Body of pancreas (tissue), 4 donors: ENCODE measurements at regions not wholly inside any gene's neighbourhood (a gene's known extent, or its start where the extent isn't known, plus 50 kb on each side); places are given as distances from the start of the nearest gene placed in this dataset. TPM values are rescaled to one million over a fixed set of nuclear protein-coding genes. Genes with fewer than 3 reads are reported as not detected.

Experiments used
- ATAC-seq: fragments of 150-250 bp; one replicate; pipeline ENCODE4 v1.9.1; 2016
- DNase-seq, 4 donors: peaks; one replicate each; pipeline ENCODE4 v3.0.0-alpha.2; 2019
- H3K27ac ChIP-seq, 4 donors: fragments of 200-600 bp; sonication (generic); 1 replicate in 3 of 4; 2 replicates in 1 of 4; pipeline versions ENCODE4 v1.5.1 to v1.6.1; 2016 to 2019; ENCODE audit warnings: mild to moderate bottlenecking in 1 of 4, mixed read lengths in 1 of 4, moderate library complexity in 1 of 4
- H3K27me3 ChIP-seq, 2 donors: fragments of 200-600 bp; sonication (generic); one replicate each; pipeline ENCODE4 v1.6.0; 2016; ENCODE audit warnings: mild to moderate bottlenecking in 1 of 2
- H3K36me3 ChIP-seq, 2 donors: fragments of 200-600 bp; sonication (generic); replicated peaks in 1 of 2; 2 replicates each; pipeline ENCODE4 v1.5.1; 2016; ENCODE audit warnings: low read depth in 2 of 2; ENCODE audit not compliant: insufficient read depth in 1 of 2
- H3K4me1 ChIP-seq: fragments of 200-600 bp; sonication (generic); one replicate; pipeline ENCODE4 v1.6.0; 2016
- H3K4me3 ChIP-seq, 2 donors: fragments of 200-600 bp; sonication (generic); 1 replicate in 1 of 2; 2 replicates in 1 of 2; pipeline ENCODE4 v1.5.1; 2016 to 2019
- H3K9me3 ChIP-seq, 3 donors: fragments of 200-600 bp; sonication (generic); 1 replicate in 2 of 3; 2 replicates in 1 of 3; pipeline ENCODE4 v1.5.1; 2016
- POLR2A ChIP-seq, 3 donors: fragments of 450-650 bp; IDR thresholded peaks; one replicate each; pipeline ENCODE4 v1.6.1; 2016; ENCODE audit warnings: antibody characterized with exemption in 3 of 3, mild to moderate bottlenecking in 2 of 3
- WGBS, 2 donors: methylation state at CpG; one replicate each; pipeline ENCODE4 v1.1.5; 2017; 5-methylcytosine and 5-hydroxymethylcytosine counted together
- intact Hi-C: fragments of 100-400 bp; cut with DNase I; formaldehyde crosslinking; loops from one replicate; pipeline ENCODE4 v1.15.1; 2023
- small RNA-seq: library from RNA; depleted of rRNA; stranded (forward); fragments of <200 nt; gene quantifications from one replicate; pipeline ENCODE3, GENCODE V24; 2016
- TF ChIP-seq, protein P1 (sequence below), 7 experiments: fragments of 450-650 bp in 4 of 7; fragments of 200-600 bp in 3 of 7; sonication (generic) in 3 of 7; IDR thresholded peaks; one replicate each; pipeline ENCODE4 v1.5.1; 2016 to 2019; ENCODE audit warnings: antibody characterized with exemption in 7 of 7

DNA sequence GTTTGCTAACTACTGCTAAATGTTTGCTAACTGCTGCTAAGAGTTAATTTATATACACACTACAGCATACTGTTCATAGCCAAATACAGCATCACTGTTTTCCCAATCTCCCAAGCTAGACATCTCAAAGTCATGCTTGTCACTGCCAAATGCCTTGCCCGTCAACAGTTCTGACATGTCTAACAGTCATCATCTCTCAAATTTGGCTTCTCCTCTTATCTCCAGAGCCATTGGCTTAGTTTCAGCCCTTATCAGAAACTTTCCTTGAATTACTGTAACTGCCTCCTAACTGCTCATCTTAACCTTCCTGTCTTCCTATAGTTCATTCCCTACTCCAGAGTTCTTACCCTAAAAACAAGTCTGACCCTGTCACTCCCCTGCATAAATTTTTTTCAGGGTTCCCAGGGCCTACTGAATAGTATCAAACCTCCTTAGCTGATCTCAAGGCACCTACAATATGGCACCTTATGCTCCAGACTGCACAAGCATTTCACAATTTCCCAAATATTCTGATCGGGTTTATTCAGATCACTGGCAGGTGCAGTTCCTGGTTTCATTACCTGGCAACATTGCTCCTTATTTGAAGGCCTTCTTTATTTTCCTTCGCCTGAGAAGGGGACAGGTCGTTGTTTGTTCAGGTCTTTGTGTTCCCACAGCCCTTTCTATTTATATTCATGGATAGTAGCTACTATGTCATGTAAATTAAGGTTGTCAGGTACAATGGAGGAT, 55.9 kb upstream of the ANKRD55 start:
- H3K9me3 ChIP-seq: no peaks in the 10 kb centered on the region
- ATAC-seq (peak; percentile 96), DNase-seq (peak; percentile 49 to 80 (median 64))
- peaks cover 42% of the 10 kb centered on the region for H3K4me1 ChIP-seq
- no peaks in the 10 kb centered on the region for H3K27me3 ChIP-seq
- intact Hi-C loops: no loop called here
- H3K4me3 ChIP-seq: no peak overlapping the region
- H3K27ac ChIP-seq: peak overlapping the region; percentile 22 to 72 (median 64)
- no peaks in the 10 kb centered on the region for H3K36me3 ChIP-seq
- 29 to 34% methylated on average over 4 of the region's 4 CpGs for WGBS, 2 donors
- TF ChIP-seq, protein P1, sequence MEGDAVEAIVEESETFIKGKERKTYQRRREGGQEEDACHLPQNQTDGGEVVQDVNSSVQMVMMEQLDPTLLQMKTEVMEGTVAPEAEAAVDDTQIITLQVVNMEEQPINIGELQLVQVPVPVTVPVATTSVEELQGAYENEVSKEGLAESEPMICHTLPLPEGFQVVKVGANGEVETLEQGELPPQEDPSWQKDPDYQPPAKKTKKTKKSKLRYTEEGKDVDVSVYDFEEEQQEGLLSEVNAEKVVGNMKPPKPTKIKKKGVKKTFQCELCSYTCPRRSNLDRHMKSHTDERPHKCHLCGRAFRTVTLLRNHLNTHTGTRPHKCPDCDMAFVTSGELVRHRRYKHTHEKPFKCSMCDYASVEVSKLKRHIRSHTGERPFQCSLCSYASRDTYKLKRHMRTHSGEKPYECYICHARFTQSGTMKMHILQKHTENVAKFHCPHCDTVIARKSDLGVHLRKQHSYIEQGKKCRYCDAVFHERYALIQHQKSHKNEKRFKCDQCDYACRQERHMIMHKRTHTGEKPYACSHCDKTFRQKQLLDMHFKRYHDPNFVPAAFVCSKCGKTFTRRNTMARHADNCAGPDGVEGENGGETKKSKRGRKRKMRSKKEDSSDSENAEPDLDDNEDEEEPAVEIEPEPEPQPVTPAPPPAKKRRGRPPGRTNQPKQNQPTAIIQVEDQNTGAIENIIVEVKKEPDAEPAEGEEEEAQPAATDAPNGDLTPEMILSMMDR (IDR thresholded peaks at IDR 0.05): no peak
- TF ChIP-seq POLR2A (IDR thresholded peaks at IDR 0.05): no peak

DNA sequence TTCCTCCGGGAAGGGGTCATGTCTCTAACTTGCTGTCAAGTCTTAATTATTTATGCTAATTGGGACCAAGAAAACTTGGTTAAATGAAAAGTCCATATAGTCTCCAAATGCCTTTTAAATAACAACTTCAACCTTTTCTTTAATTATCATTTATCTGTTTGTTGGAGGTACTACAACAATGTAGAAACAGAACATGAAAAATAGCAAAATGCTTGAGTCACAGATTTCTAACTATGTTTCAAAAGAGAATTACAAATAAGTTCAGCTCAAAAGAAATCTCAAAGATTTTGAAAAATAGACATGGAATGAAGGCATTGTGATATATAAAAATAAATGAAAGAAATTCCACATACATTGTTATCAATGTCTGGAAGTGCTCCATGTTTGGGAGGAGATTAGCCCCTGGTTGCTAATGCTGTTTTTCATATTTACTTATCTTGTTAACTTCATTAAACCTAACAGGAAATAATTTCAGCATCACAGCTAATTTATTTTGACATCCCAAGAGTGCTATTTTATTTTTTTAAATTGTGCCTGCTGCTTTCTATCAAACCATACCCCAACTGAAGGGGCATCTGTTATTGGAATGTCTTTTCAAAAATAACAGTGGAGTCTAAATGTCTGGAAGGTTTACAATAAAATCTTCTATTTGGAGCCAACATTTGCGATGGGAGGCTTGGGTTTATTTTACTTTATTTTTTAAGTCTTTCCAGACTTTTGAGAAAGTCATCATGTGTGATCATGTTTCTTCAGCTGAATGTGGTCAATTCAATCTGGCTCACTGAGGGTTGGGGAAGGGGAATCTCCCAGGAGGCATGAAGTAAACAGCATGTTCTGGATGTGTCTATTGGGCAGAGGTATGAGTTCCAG, 53.1 kb upstream of the ANKRD55 start:
- H3K4me1 ChIP-seq: peaks cover 49% of the 10 kb centered on the region
- no peak for ATAC-seq
- 63 to 65% methylated on average over 2 of the region's 2 CpGs for WGBS, 2 donors
- H3K4me3 ChIP-seq: no peak overlapping the region
- no peak for TF ChIP-seq POLR2A (IDR thresholded peaks at IDR 0.05)
- TF ChIP-seq, protein P1 (IDR thresholded peaks at IDR 0.05): no peak
- H3K9me3 ChIP-seq: no peaks in the 10 kb centered on the region
- H3K27me3 ChIP-seq: no peaks in the 10 kb centered on the region
- no peak for DNase-seq
- no peak overlapping the region for H3K27ac ChIP-seq
- intact Hi-C loops: no loop called here
- no peaks in the 10 kb centered on the region for H3K36me3 ChIP-seq

DNA sequence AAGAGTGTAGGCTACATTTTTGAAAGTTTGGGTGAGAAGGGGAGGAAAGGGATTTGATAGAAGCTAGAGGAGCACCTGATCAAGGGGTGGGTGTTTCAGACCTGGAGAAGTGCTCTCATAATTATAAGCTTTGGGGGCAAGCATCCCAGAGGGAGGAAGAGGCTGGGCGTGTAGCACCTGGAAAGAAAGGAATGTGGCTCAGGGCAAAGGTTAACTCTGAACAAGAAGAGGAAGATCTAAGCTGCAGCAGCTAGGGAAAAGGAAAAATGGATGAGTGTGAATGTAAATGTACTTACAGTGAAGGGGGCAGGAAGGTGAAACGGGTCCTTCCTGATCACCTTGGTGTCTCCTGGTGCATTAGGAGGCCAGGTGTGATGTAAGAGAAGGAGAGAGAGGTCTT, 49.8 kb upstream of the ANKRD55 start:
- no peak for TF ChIP-seq POLR2A (IDR thresholded peaks at IDR 0.05)
- TF ChIP-seq, protein P1 (IDR thresholded peaks at IDR 0.05): no peak
- 54 to 56% methylated on average over 2 of the region's 2 CpGs for WGBS, 2 donors
- no peaks in the 10 kb centered on the region for H3K27me3 ChIP-seq
- no peak overlapping the region for H3K27ac ChIP-seq
- no peak for ATAC-seq
- no peaks in the 10 kb centered on the region for H3K9me3 ChIP-seq
- H3K4me1 ChIP-seq: peaks cover 43% of the 10 kb centered on the region
- H3K36me3 ChIP-seq: no peaks in the 10 kb centered on the region
- no peak for DNase-seq
- intact Hi-C loops: no loop called here
- H3K4me3 ChIP-seq: no peak overlapping the region

Small RNAs in the stretch of these regions (small RNA-seq; reads per million reads assigned to genes)
- gene HMGN1P17 (not detected), gene RNU6ATAC2P (not detected)
